Natural killer cell (primary cell): ENCODE measurements at regions not wholly inside any gene's neighbourhood (a gene's known extent, or its start where the extent isn't known, plus 50 kb on each side); places are given as distances from the start of the nearest gene placed in this dataset.

Experiments used
- ATAC-seq, 3 donors: fragments of 150-1000 bp in 2 of 3; fragments of 200-7000 bp in 1 of 3; cut with Tn5 transposase; 1 replicate in 1 of 3; 2 replicates in 2 of 3; pipeline ENCODE4 v1.10.0; 2021; ENCODE audit warnings: mild to moderate bottlenecking in 2 of 3, moderate library complexity in 2 of 3
- DNase-seq, 2 donors: peaks; one replicate each; pipeline versions ENCODE4 v3.0.0 to v3.0.0-alpha.2; 2013 to 2021; ENCODE audit warnings: mixed read lengths in 1 of 2
- H3K27ac ChIP-seq: one replicate; pipeline ENCODE4 v1.5.1; 2013; ENCODE audit warnings: mild to moderate bottlenecking, low read length
- H3K27me3 ChIP-seq: one replicate; pipeline ENCODE4 v1.6.1; 2013; ENCODE audit warnings: low read length; ENCODE audit not compliant: control insufficient read depth, insufficient read depth
- H3K36me3 ChIP-seq: one replicate; pipeline ENCODE4 v1.6.1; 2013; ENCODE audit warnings: low read length; ENCODE audit not compliant: control insufficient read depth, insufficient read depth
- H3K4me1 ChIP-seq: one replicate; pipeline ENCODE4 v1.6.1; 2013; ENCODE audit warnings: low read length; ENCODE audit not compliant: control insufficient read depth, insufficient read depth
- H3K4me3 ChIP-seq: one replicate; pipeline ENCODE4 v1.5.1; 2013; ENCODE audit warnings: low read length
- H3K9me3 ChIP-seq: one replicate; pipeline ENCODE4 v1.6.1; 2013; ENCODE audit warnings: low read length; ENCODE audit not compliant: control insufficient read depth, insufficient read depth
- H3K27ac Mint-ChIP-seq, 2 donors: one replicate each; pipeline ENCODE4 v1.8.0; 2022; ENCODE audit warnings: mild to moderate bottlenecking in 2 of 2, mixed read lengths in 2 of 2, moderate library complexity in 1 of 2
- H3K27me3 Mint-ChIP-seq, 2 donors: one replicate each; pipeline ENCODE4 v1.8.0; 2022; ENCODE audit warnings: low read depth in 2 of 2, mixed read lengths in 2 of 2
- H3K36me3 Mint-ChIP-seq: one replicate; pipeline ENCODE4 v1.8.0; 2022; ENCODE audit warnings: mixed read lengths
- H3K4me1 Mint-ChIP-seq, 2 donors: one replicate each; pipeline ENCODE4 v1.8.0; 2022; ENCODE audit warnings: mixed read lengths in 2 of 2
- H3K4me3 Mint-ChIP-seq: one replicate; pipeline ENCODE4 v1.8.0; 2022; ENCODE audit warnings: mild to moderate bottlenecking, moderate library complexity, mixed read lengths
- H3K9me3 Mint-ChIP-seq, 2 donors: one replicate each; pipeline ENCODE4 v1.8.0; 2022; ENCODE audit warnings: mixed read lengths in 2 of 2
- WGBS: methylation state at CpG from one replicate; pipeline ENCODE4 v1.1.7; 2013; ENCODE audit warnings: missing lambda C conversion rate; ENCODE audit not compliant: insufficient coverage; 5-methylcytosine and 5-hydroxymethylcytosine counted together
- intact Hi-C: fragments of 100-400 bp; cut with micrococcal nuclease; formaldehyde crosslinking; loops from one replicate; pipeline ENCODE4 v1.14.2; 2022
- TF ChIP-seq, protein P1 (sequence below): fragments of 200-600 bp; IDR thresholded peaks from one replicate; pipeline ENCODE4 v1.8.0; 2022; ENCODE audit warnings: antibody characterized with exemption

DNA sequence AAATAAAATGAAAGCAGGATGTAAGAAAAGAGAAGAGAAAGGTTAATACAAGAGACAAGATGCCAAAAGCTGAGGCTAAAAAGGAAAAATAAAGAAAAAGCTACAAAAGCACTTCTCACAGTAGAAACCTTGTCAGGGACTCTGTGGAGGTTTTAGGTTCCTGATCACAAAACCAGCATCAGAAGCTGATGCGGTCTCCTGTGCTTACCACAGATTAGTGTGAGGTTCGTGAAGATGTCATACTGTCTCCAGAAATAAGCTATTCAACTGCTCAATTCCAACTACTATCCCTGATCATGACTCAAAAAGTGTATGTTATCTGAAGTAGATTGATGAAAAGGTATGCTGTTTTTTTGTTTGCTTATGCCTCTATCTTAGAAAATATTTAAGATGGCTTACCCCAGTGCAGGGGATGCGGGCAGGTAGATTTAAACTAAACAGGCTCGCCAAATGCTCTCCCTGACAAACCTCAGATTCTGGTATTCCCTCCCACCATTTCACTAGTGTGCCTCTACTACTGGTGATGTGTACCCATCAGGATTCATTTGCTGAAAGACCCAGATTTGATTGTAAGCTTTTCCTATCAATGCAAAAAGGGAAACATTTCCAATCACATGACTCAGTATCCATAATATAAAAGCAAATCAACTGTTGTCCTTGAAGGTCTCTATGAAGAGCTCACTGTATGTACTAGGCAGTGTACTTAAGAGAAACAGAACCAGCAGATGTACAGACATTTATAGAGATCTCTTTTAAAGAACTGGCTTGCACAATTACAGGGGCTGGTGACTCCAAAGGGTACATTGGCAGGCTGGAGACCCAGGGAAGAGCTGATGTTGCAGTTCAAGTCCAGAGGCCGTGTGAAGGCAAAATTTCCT lies 169.5 kb upstream of the FOXN3 start:
- ATAC-seq (peak; percentile 64 to 91 (median 69)), DNase-seq (peak in 1 of 2 donors; percentile 61)
- Mint-ChIP-seq H3K9me3 (peaks cover 0 to 3% of the 10 kb centered on the region in 2 donors), H3K4me3 (peak overlapping the region; percentile 29), H3K27me3 (no peaks in the 10 kb centered on the region), H3K36me3 (peaks cover 1% of the 10 kb centered on the region), H3K4me1 (peaks cover 76 to 84% of the 10 kb centered on the region in 2 donors), H3K27ac (peak overlapping the region; percentile 57 to 60)
- Histone ChIP-seq H3K9me3 (no peaks in the 10 kb centered on the region), H3K27ac (no peak overlapping the region), H3K4me1 (peaks cover 27% of the 10 kb centered on the region), H3K4me3 (no peak overlapping the region), H3K36me3 (no peaks in the 10 kb centered on the region), H3K27me3 (no peaks in the 10 kb centered on the region)
- 71% methylated on average over 4 of the region's 5 CpGs for WGBS
- TF ChIP-seq, protein P1, sequence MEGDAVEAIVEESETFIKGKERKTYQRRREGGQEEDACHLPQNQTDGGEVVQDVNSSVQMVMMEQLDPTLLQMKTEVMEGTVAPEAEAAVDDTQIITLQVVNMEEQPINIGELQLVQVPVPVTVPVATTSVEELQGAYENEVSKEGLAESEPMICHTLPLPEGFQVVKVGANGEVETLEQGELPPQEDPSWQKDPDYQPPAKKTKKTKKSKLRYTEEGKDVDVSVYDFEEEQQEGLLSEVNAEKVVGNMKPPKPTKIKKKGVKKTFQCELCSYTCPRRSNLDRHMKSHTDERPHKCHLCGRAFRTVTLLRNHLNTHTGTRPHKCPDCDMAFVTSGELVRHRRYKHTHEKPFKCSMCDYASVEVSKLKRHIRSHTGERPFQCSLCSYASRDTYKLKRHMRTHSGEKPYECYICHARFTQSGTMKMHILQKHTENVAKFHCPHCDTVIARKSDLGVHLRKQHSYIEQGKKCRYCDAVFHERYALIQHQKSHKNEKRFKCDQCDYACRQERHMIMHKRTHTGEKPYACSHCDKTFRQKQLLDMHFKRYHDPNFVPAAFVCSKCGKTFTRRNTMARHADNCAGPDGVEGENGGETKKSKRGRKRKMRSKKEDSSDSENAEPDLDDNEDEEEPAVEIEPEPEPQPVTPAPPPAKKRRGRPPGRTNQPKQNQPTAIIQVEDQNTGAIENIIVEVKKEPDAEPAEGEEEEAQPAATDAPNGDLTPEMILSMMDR, result no peak
- intact Hi-C loops, result loop anchor here (2.0 kb wide), 1 partner anchor 40 kb away; no protein-coding TSS in a partner anchor

DNA sequence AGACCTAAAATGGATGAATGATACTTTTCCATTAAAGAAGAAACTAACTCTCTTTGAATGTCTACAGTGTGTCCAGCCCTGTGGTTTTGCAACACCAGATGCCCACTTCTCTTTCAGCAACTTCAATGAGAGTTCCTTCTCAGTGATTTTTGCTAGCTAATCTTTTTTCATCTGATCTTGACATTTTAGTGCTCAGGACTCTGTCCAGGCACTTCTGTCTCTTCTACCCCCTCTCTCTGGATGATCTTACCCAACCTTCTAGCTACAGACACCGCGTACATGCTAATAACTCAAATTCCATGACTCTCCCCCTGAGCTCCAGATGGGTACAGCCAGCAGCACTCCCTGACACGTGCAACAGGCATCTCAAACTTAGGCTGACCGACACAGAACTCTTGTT lies 161.1 kb upstream of the FOXN3 start:
- Histone ChIP-seq H3K4me3 (no peak overlapping the region), H3K9me3 (no peaks in the 10 kb centered on the region), H3K27me3 (no peaks in the 10 kb centered on the region), H3K27ac (no peak overlapping the region), H3K36me3 (peaks cover 10% of the 10 kb centered on the region), H3K4me1 (no peaks in the 10 kb centered on the region)
- H3K27me3 Mint-ChIP-seq, result no peaks in the 10 kb centered on the region
- WGBS, result 95% methylated on average over 4 of the region's 4 CpGs
- ATAC-seq (no peak), DNase-seq (no peak)
- intact Hi-C loops, result no loop called here
- H3K4me3 Mint-ChIP-seq, result no peak overlapping the region
- H3K9me3 Mint-ChIP-seq, result no peaks in the 10 kb centered on the region
- TF ChIP-seq, protein P1, result no peak
- H3K36me3 Mint-ChIP-seq, result no peaks in the 10 kb centered on the region
- peaks cover 52 to 61% of the 10 kb centered on the region in 2 donors for H3K4me1 Mint-ChIP-seq
- peak overlapping the region; percentile 30 to 57 for H3K27ac Mint-ChIP-seq

DNA sequence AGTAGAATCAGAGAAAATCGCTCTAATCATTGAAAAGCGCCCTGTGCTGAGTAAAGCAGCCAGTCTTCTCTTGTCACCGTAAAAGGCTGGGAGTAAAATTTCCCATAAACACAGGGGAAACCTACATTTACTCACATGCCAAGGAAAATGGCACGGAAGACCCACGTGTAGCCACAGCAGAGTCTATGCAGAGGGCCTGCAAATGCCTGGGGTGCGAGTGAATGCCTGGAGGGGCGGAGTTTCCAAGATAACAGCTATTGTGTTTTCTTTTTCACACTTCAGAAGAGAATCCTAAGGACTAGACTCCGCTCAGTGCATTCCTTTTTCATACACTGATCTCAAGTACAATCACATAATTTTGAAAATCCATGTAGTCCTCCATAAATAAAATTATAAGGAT lies 159.9 kb upstream of the FOXN3 start:
- WGBS, result 91% methylated on average over 7 of the region's 8 CpGs
- H3K27me3 Mint-ChIP-seq, result no peaks in the 10 kb centered on the region
- no peaks in the 10 kb centered on the region for H3K36me3 Mint-ChIP-seq
- H3K4me1 ChIP-seq, result no peaks in the 10 kb centered on the region
- H3K9me3 ChIP-seq, result no peaks in the 10 kb centered on the region
- peak overlapping the region in 1 of 2 donors; percentile 38 for H3K27ac Mint-ChIP-seq
- no peak overlapping the region for H3K4me3 ChIP-seq
- TF ChIP-seq, protein P1, result no peak
- no peak overlapping the region for H3K4me3 Mint-ChIP-seq
- H3K27ac ChIP-seq, result no peak overlapping the region
- intact Hi-C loops, result no loop called here
- no peak for ATAC-seq
- H3K4me1 Mint-ChIP-seq, result peaks cover 50 to 60% of the 10 kb centered on the region in 2 donors
- no peaks in the 10 kb centered on the region for H3K9me3 Mint-ChIP-seq
- H3K36me3 ChIP-seq, result peaks cover 10% of the 10 kb centered on the region
- no peaks in the 10 kb centered on the region for H3K27me3 ChIP-seq
- DNase-seq, result no peak
